HCT116 (cell line): ENCODE measurements at regions not wholly inside any gene's neighbourhood (a gene's known extent, or its start where the extent isn't known, plus 50 kb on each side); places are given as distances from the start of the nearest gene placed in this dataset.

Experiments
- CEBPB ChIP-seq: IDR thresholded peaks from 2 replicates; pipeline ENCODE4 v1.6.1; 2012; ENCODE audit warnings: low read depth
- POLR2A ChIP-seq: IDR thresholded peaks from 2 replicates; pipeline ENCODE4 v1.7.0; 2011; ENCODE audit warnings: borderline replicate concordance; ENCODE audit not compliant: insufficient read depth, insufficient read length; ENCODE audit errors: extremely low read depth
- ZBTB33 ChIP-seq: IDR thresholded peaks from 2 replicates; pipeline ENCODE4 v1.6.1; 2011; ENCODE audit warnings: mild to moderate bottlenecking, low read length, moderate library complexity; ENCODE audit not compliant: insufficient replicate concordance; ENCODE audit errors: extremely low read depth
- TF ChIP-seq, protein P1 (sequence below), 3 experiments: fragments of 200-600 bp in 1 of 3; sonication (generic) in 1 of 3; IDR thresholded peaks in 2 of 3; conservative IDR thresholded peaks in 1 of 3; 2 replicates each; pipeline ENCODE4 v1.5.1; 2012 to 2017; ENCODE audit warnings: low read depth in 2 of 3, low read length in 2 of 3, antibody characterized with exemption in 1 of 3, borderline replicate concordance in 1 of 3, control low read depth in 1 of 3, mild to moderate bottlenecking in 1 of 3, mixed read lengths in 1 of 3, mixed run types in 1 of 3, moderate library complexity in 1 of 3; ENCODE audit not compliant: insufficient read depth in 1 of 3

DNA sequence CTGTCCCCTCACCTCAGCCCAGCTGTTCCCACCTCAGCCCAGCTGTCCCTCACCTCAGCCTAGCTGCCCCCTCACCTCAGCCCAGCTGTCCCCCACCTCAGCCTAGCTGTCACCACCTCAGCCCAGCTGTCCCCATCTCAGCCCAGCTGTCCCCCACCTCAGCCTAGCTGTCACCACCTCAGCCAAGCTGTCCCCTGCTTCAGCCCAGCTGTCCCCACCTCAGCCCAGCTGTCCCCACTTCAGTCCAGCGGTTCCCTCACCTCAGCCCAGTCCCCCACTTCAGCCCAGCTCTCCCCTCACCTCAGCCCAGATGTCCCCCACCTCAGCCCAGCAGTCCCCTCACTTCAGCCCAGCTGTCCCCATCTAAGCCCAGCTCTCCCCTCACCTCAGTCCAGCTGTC is 88.4 kb upstream of the CSF3R start:
- no peak for TF ChIP-seq POLR2A
- no peak for TF ChIP-seq CEBPB
- TF ChIP-seq ZBTB33, result no peak
- TF ChIP-seq, protein P1, sequence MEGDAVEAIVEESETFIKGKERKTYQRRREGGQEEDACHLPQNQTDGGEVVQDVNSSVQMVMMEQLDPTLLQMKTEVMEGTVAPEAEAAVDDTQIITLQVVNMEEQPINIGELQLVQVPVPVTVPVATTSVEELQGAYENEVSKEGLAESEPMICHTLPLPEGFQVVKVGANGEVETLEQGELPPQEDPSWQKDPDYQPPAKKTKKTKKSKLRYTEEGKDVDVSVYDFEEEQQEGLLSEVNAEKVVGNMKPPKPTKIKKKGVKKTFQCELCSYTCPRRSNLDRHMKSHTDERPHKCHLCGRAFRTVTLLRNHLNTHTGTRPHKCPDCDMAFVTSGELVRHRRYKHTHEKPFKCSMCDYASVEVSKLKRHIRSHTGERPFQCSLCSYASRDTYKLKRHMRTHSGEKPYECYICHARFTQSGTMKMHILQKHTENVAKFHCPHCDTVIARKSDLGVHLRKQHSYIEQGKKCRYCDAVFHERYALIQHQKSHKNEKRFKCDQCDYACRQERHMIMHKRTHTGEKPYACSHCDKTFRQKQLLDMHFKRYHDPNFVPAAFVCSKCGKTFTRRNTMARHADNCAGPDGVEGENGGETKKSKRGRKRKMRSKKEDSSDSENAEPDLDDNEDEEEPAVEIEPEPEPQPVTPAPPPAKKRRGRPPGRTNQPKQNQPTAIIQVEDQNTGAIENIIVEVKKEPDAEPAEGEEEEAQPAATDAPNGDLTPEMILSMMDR (IDR thresholded peaks at IDR 0.05 in 2 of 3, conservative IDR thresholded peaks at IDR 0.05 in 1 of 3; ENCODE audit: borderline replicate concordance in 1 of 3, insufficient read depth in 1 of 3, low read depth in 2 of 3, low read length in 2 of 3), result no peak
